Mammary epithelial cell (primary cell): ENCODE measurements at regions not wholly inside any gene's neighbourhood (a gene's known extent, or its start where the extent isn't known, plus 50 kb on each side); places are given as distances from the start of the nearest gene placed in this dataset.

ENCODE experiments used
- CTCF ChIP-seq, 2 donors: IDR thresholded peaks in 1 of 2; conservative IDR thresholded peaks in 1 of 2; 2 replicates each; pipeline ENCODE4 v1.5.1; 2011 to 2012; ENCODE audit warnings: inconsistent platforms in 2 of 2, low read length in 2 of 2, mild to moderate bottlenecking in 2 of 2, control low read depth in 1 of 2, low read depth in 1 of 2; ENCODE audit not compliant: insufficient read depth in 1 of 2; ENCODE audit errors: extremely low read depth in 1 of 2
- EZH2 ChIP-seq: IDR thresholded peaks from 2 replicates; pipeline ENCODE4 v1.6.1; 2012; ENCODE audit warnings: low read length, inconsistent platforms, borderline replicate concordance

- TF ChIP-seq CTCF (conservative IDR thresholded peaks at IDR 0.05 in 1 of 2, IDR thresholded peaks at IDR 0.05 in 1 of 2; ENCODE audit: extremely low read depth in 1 of 2, insufficient read depth in 1 of 2, low read depth in 1 of 2, low read length in 2 of 2) (no peak), EZH2 (no peak)
These were observed 63.2 kb upstream of the BMP2 start for GRCh38 chr20:6704132-6704861.
